A549 (cell line): ENCODE measurements at regions not wholly inside any gene's neighbourhood (a gene's known extent, or its start where the extent isn't known, plus 50 kb on each side); places are given as distances from the start of the nearest gene placed in this dataset.

Experiments used
- ATAC-seq, 2 experiments: fragments of 200-7000 bp in 1 of 2; fragments of >200 bp in 1 of 2; cut with Nextera tagmentation in 1 of 2; cut with Tn5 transposase in 1 of 2; 3 replicates each; pipeline versions ENCODE4 v1.8.0 to v1.9.1; 2018 to 2020; ENCODE audit warnings: mild to moderate bottlenecking in 1 of 2, moderate library complexity in 1 of 2
- CTCF ChIA-PET: fragments of 300-600 bp; sonication (Branson Sonifier 250); formaldehyde crosslinking; extraction: SDS; loops from one replicate; lab custom pipeline; 2021; ENCODE audit warnings: antibody characterized with exemption, inconsistent platforms; lab: Yijun Ruan, JAX
- POLR2A ChIA-PET: fragments of 350-600 bp; formaldehyde crosslinking; extraction: SDS; loops from one replicate; lab custom pipeline; 2021; ENCODE audit warnings: antibody characterized with exemption, inconsistent platforms; lab: Yijun Ruan, JAX
- DNase-seq, 2 experiments: peaks; one replicate each; pipeline versions ENCODE4 v3.0.0 to v3.0.0-alpha.2; 2011 to 2016; ENCODE audit warnings: low read depth in 1 of 2, low spot score in 1 of 2
- FAIRE-seq: peaks from 2 replicates; lab custom pipeline; 2011; peaks lifted over from hg19 to GRCh38; lab: Jason Lieb, UNC
- H3K27ac ChIP-seq, 2 experiments: fragments of >200 bp; sonication (Bioruptor Twin); formaldehyde crosslinking; 3 replicates each; pipeline ENCODE4 v1.5.1; 2016 to 2017
- H3K4me1 ChIP-seq: fragments of >200 bp; sonication (Bioruptor Twin); formaldehyde crosslinking; 3 replicates; pipeline ENCODE4 v1.6.1; 2016
- H3K4me2 ChIP-seq: fragments of >200 bp; sonication (Bioruptor Twin); formaldehyde crosslinking; 3 replicates; pipeline ENCODE4 v1.6.1; 2016
- H3K4me3 ChIP-seq: fragments of >200 bp; sonication (Bioruptor Twin); formaldehyde crosslinking; 3 replicates; pipeline ENCODE4 v1.5.1; 2016
- H3K9me3 ChIP-seq: fragments of >200 bp; sonication (Bioruptor Twin); formaldehyde crosslinking; 3 replicates; pipeline ENCODE4 v1.6.1; 2016
- ATOH8 ChIP-seq: fragments of 250-450 bp; sonication (Bioruptor Pico); IDR thresholded peaks from 2 replicates; pipeline ENCODE4 v1.5.0; 2020; ENCODE audit warnings: low read depth, mild to moderate bottlenecking, moderate library complexity
- BHLHE40 ChIP-seq: IDR thresholded peaks from 2 replicates; pipeline ENCODE4 v1.6.1; 2012; ENCODE audit warnings: low read depth, low read length, inconsistent platforms
- CEBPB ChIP-seq, 2 experiments: fragments of >200 bp in 1 of 2; sonication (Bioruptor Twin) in 1 of 2; formaldehyde crosslinking in 1 of 2; IDR thresholded peaks; 2 replicates each; pipeline ENCODE4 v1.6.1; 2012 to 2016
- E2F6 ChIP-seq: IDR thresholded peaks from 2 replicates; pipeline ENCODE4 v1.6.1; 2012; ENCODE audit warnings: low read depth, borderline replicate concordance
- EHF ChIP-seq: fragments of 250-450 bp; sonication (Bioruptor Pico); IDR thresholded peaks from 2 replicates; pipeline ENCODE4 v1.5.0; 2020; ENCODE audit warnings: mild to moderate bottlenecking
- EHMT2 ChIP-seq: fragments of 200-600 bp; sonication (generic); IDR thresholded peaks from 2 replicates; pipeline ENCODE4 v1.6.1; 2016; ENCODE audit warnings: antibody characterized with exemption, low read depth, mild to moderate bottlenecking, moderate library complexity
- FOSL2 ChIP-seq, 2 experiments: fragments of 450-650 bp in 1 of 2; fragments of >200 bp in 1 of 2; sonication (Bioruptor Twin) in 1 of 2; formaldehyde crosslinking; IDR thresholded peaks; 2 replicates each; pipeline versions ENCODE4 v1.5.0 to v1.6.1; 2016 to 2020; ENCODE audit warnings: mild to moderate bottlenecking in 1 of 2, moderate library complexity in 1 of 2
- FOXS1 ChIP-seq: fragments of 250-450 bp; sonication (Bioruptor Pico); IDR thresholded peaks from 2 replicates; pipeline ENCODE4 v1.5.0; 2020; ENCODE audit warnings: mild to moderate bottlenecking, moderate library complexity
- HEYL ChIP-seq: fragments of 250-450 bp; sonication (Bioruptor Pico); IDR thresholded peaks from 2 replicates; pipeline ENCODE4 v1.8.0; 2021; ENCODE audit warnings: mild to moderate bottlenecking, moderate library complexity
- HMGXB4 ChIP-seq: fragments of 250-450 bp; sonication (Bioruptor Pico); IDR thresholded peaks from 2 replicates; pipeline ENCODE4 v1.5.0; 2021; ENCODE audit warnings: mild to moderate bottlenecking, moderate library complexity, borderline replicate concordance
- MAFK ChIP-seq: fragments of 450-650 bp; IDR thresholded peaks from 2 replicates; pipeline ENCODE4 v1.6.1; 2014; ENCODE audit not compliant: partially characterized antibody
- MAX ChIP-seq: IDR thresholded peaks from 2 replicates; pipeline ENCODE4 v1.6.1; 2012
- MYC ChIP-seq: IDR thresholded peaks from 2 replicates; pipeline ENCODE4 v1.6.1; 2012; ENCODE audit warnings: mild to moderate bottlenecking, inconsistent platforms, low read length, improper control_type of control experiment, borderline replicate concordance
- NPAS2 ChIP-seq: fragments of 250-450 bp; sonication (Bioruptor Pico); IDR thresholded peaks from 2 replicates; pipeline ENCODE4 v1.8.0; 2022; ENCODE audit warnings: mild to moderate bottlenecking, moderate library complexity, borderline replicate concordance
- PBX3 ChIP-seq: IDR thresholded peaks from 2 replicates; pipeline ENCODE4 v1.6.1; 2012
- PHF8 ChIP-seq: fragments of 200-600 bp; sonication (generic); IDR thresholded peaks from 2 replicates; pipeline ENCODE4 v1.6.1; 2016; ENCODE audit warnings: low read depth, mild to moderate bottlenecking, antibody characterized with exemption, moderate library complexity, borderline replicate concordance
- POLR2AphosphoS2 ChIP-seq: conservative IDR thresholded peaks from 2 replicates; pipeline ENCODE4 v1.6.1; 2012; ENCODE audit warnings: low read length, improper control_type of control experiment, inconsistent platforms
- RAD21 ChIP-seq, 2 experiments: fragments of >200 bp in 1 of 2; sonication (Bioruptor Twin) in 1 of 2; formaldehyde crosslinking in 1 of 2; IDR thresholded peaks in 1 of 2; conservative IDR thresholded peaks in 1 of 2; 2 replicates in 1 of 2; 3 replicates in 1 of 2; pipeline ENCODE4 v1.6.1; 2012 to 2018; ENCODE audit warnings: inconsistent platforms in 1 of 2
- SREBF2 ChIP-seq: fragments of 450-650 bp; IDR thresholded peaks from 2 replicates; pipeline ENCODE4 v1.6.1; 2014; ENCODE audit warnings: mild to moderate bottlenecking, moderate library complexity
- TP53 ChIP-seq: fragments of 250-450 bp; sonication (Bioruptor Pico); IDR thresholded peaks from 2 replicates; pipeline ENCODE4 v1.5.0; 2021; ENCODE audit warnings: mild to moderate bottlenecking, moderate library complexity
- USF2 ChIP-seq: fragments of 450-650 bp; IDR thresholded peaks from 2 replicates; pipeline ENCODE4 v1.6.1; 2014; ENCODE audit warnings: antibody characterized with exemption
- ZNF302 ChIP-seq: fragments of 250-450 bp; sonication (Bioruptor Pico); IDR thresholded peaks from 2 replicates; pipeline ENCODE4 v1.9.0; 2021; ENCODE audit warnings: inconsistent platforms, mild to moderate bottlenecking, moderate library complexity
- ZSCAN20 ChIP-seq: fragments of 250-450 bp; sonication (Bioruptor Pico); IDR thresholded peaks from 2 replicates; pipeline ENCODE4 v1.8.0; 2022; ENCODE audit warnings: mild to moderate bottlenecking, moderate library complexity
- WGBS: methylation state at CpG from one replicate; pipeline ENCODE4 v1.1.6; 2017; ENCODE audit errors: missing lambda C conversion rate; 5-methylcytosine and 5-hydroxymethylcytosine counted together

GRCh38 chr6:71395731-71396409 lies 107.3 kb downstream of the OGFRL1 start:
- Histone ChIP-seq H3K4me2 (peak overlapping the region; percentile 64), H3K9me3 (no peaks in the 10 kb centered on the region), H3K4me1 (peaks cover 100% of the 10 kb centered on the region), H3K4me3 (no peak overlapping the region), H3K27ac (peak overlapping the region; percentile 78 to 83)
- ATAC-seq (no peak), FAIRE-seq (no peak), DNase-seq (no peak)
- POLR2A ChIA-PET, result interaction anchor here (0.9 to 1.4 kb wide), 3 partner anchors 9 to 23 kb away, joined by 3 to 5 read pairs (median 3); no protein-coding TSS in a partner anchor
- no peak for TF ChIP-seq FOSL2 (IDR thresholded peaks at IDR 0.05)
- no peak for TF ChIP-seq FOSL2 (CRISPR knock-in tag; IDR thresholded peaks at IDR 0.05)
- no peak for TF ChIP-seq RAD21 (conservative IDR thresholded peaks at IDR 0.05 in 1 of 2, IDR thresholded peaks at IDR 0.05 in 1 of 2)
- TF ChIP-seq MAFK, result no peak
- TF ChIP-seq ZSCAN20, result no peak
- no peak for TF ChIP-seq HEYL (CRISPR knock-in tag)
- no peak for TF ChIP-seq MAX
- no peak for TF ChIP-seq PHF8
- 78% methylated on average over 3 of the region's 3 CpGs for WGBS
- CTCF ChIA-PET, result interaction anchor here (0.8 to 2.6 kb wide), 5 partner anchors 8 to 81 kb away, joined by 3 to 11 read pairs (median 3); no protein-coding TSS in a partner anchor

GRCh38 chr6:71396410-71396801 lies 107.8 kb downstream of the OGFRL1 start:
- Histone ChIP-seq H3K4me1 (peaks cover 100% of the 10 kb centered on the region), H3K27ac (peak overlapping the region; percentile 78 to 83), H3K4me2 (peak overlapping the region; percentile 64), H3K4me3 (no peak overlapping the region)
- 75% methylated on average over 2 of the region's 2 CpGs for WGBS
- ATAC-seq, result 0 out of 6 replicates have a peak, but pooled peaks of 1 of the 2 experiments have one; percentile 8
- FAIRE-seq, result no peak
- TF ChIP-seq USF2 (no peak), POLR2AphosphoS2 (no peak)
- TF ChIP-seq, all 56 proteins: peak for 0
- POLR2A ChIA-PET, result interaction anchor here (0.9 to 1.4 kb wide), 2 partner anchors 11 to 23 kb away, joined by 3 read pairs; no protein-coding TSS in a partner anchor
- CTCF ChIA-PET, result interaction anchor here (0.8 to 2.6 kb wide), 4 partner anchors 11 to 80 kb away, joined by 3 to 11 read pairs (median 4); no protein-coding TSS in a partner anchor
- no peaks in the 10 kb centered on the region for H3K9me3 ChIP-seq
- DNase-seq, result no peak

GRCh38 chr6:71399279-71399678 lies 110.7 kb downstream of the OGFRL1 start:
- ChIA-PET CTCF (interaction anchor here (1.3 kb wide), 1 partner anchor 8 kb away, joined by 4 read pairs; no protein-coding TSS in a partner anchor), POLR2A (no interaction called here)
- DNase-seq (no peak), ATAC-seq (no peak), FAIRE-seq (no peak)
- peak overlapping the region; percentile 48; the same call in 1 of the 3 replicates for H3K4me3 ChIP-seq
- 61% methylated on average over 2 of the region's 2 CpGs for WGBS
- H3K4me1 ChIP-seq, result peaks cover 78% of the 10 kb centered on the region
- no peaks in the 10 kb centered on the region for H3K9me3 ChIP-seq
- peak overlapping the region; percentile 96 for H3K4me2 ChIP-seq
- H3K27ac ChIP-seq, result peak overlapping the region in 1 of 2 experiments; percentile 86; a peak in 4 of 6 replicates
- TF ChIP-seq CEBPB (IDR thresholded peaks at IDR 0.05) (no peak), ATOH8 (CRISPR knock-in tag) (no peak), MAFK (no peak), POLR2AphosphoS2 (no peak), HMGXB4 (no peak), EHF (CRISPR knock-in tag) (no peak), SREBF2 (no peak), FOXS1 (CRISPR knock-in tag) (no peak), PBX3 (no peak), E2F6 (no peak), EHMT2 (no peak), NPAS2 (no peak), TP53 (CRISPR knock-in tag) (no peak), ZSCAN20 (no peak), USF2 (no peak), BHLHE40 (no peak), ZNF302 (CRISPR knock-in tag) (no peak), MYC (no peak)
